ENCODE measurements at regions not wholly inside any gene's neighbourhood (a gene's known extent, or its start where the extent isn't known, plus 50 kb on each side); places are given as distances from the start of the nearest gene placed in this dataset.

- no peak for TF ChIP-seq ZFP3 (CRISPR knock-in tag; IDR thresholded peaks at IDR 0.05)
- no peak for TF ChIP-seq ZNF70 (CRISPR knock-in tag; IDR thresholded peaks at IDR 0.05)
- no peak for TF ChIP-seq RARB (CRISPR knock-in tag; IDR thresholded peaks at IDR 0.05)
- no peak for TF ChIP-seq ZFP30 (CRISPR knock-in tag; IDR thresholded peaks at IDR 0.05)
- no peak for TF ChIP-seq POU6F1 (CRISPR knock-in tag; IDR thresholded peaks at IDR 0.05; ENCODE audit: borderline replicate concordance, low read depth)
- TF ChIP-seq ISL1 (CRISPR knock-in tag; IDR thresholded peaks at IDR 0.05), result no peak
- TF ChIP-seq GLIS3 (CRISPR knock-in tag; IDR thresholded peaks at IDR 0.05), result no peak
- TF ChIP-seq ZNF565 (CRISPR knock-in tag; conservative IDR thresholded peaks at IDR 0.05; ENCODE audit: low read depth), result no peak
- no peak for ATAC-seq
These were observed 210.0 kb upstream of the PRDM1 start for GRCh38 chr6:105875974-105876640.

- no peak for TF ChIP-seq GLIS3 (CRISPR knock-in tag; IDR thresholded peaks at IDR 0.05)
- TF ChIP-seq ZFP30 (CRISPR knock-in tag; IDR thresholded peaks at IDR 0.05), result no peak
- TF ChIP-seq OSR1 (CRISPR knock-in tag; IDR thresholded peaks at IDR 0.05), result no peak
- TF ChIP-seq CSRNP3 (CRISPR knock-in tag; IDR thresholded peaks at IDR 0.05), result no peak
- TF ChIP-seq CREB5 (CRISPR knock-in tag; IDR thresholded peaks at IDR 0.05; ENCODE audit: low read depth), result no peak
- TF ChIP-seq ARNTL (CRISPR knock-in tag; IDR thresholded peaks at IDR 0.05; ENCODE audit: borderline replicate concordance, low read depth), result no peak
- no peak for TF ChIP-seq PATZ1 (CRISPR knock-in tag; IDR thresholded peaks at IDR 0.05; ENCODE audit: borderline replicate concordance)
- no peak for TF ChIP-seq RARB (CRISPR knock-in tag; IDR thresholded peaks at IDR 0.05)
- no peak for TF ChIP-seq SNAI2 (CRISPR knock-in tag; IDR thresholded peaks at IDR 0.05)
- TF ChIP-seq BACH2 (CRISPR knock-in tag; IDR thresholded peaks at IDR 0.05; ENCODE audit: borderline replicate concordance), result no peak
- TF ChIP-seq ZC3H10 (CRISPR knock-in tag; IDR thresholded peaks at IDR 0.05), result no peak
- TF ChIP-seq ESRRG (CRISPR knock-in tag; IDR thresholded peaks at IDR 0.05), result no peak
- no peak for TF ChIP-seq TCF4 (CRISPR knock-in tag; IDR thresholded peaks at IDR 0.05; ENCODE audit: borderline replicate concordance)
- no peak for TF ChIP-seq ZNF565 (CRISPR knock-in tag; conservative IDR thresholded peaks at IDR 0.05; ENCODE audit: low read depth)
- no peak for TF ChIP-seq CSDC2 (CRISPR knock-in tag; IDR thresholded peaks at IDR 0.05)
- no peak for ATAC-seq
These were observed 211.1 kb upstream of the PRDM1 start for GRCh38 chr6:105874835-105875626.

GRCh38 chr6:105873799-105874198 is 212.3 kb upstream of the PRDM1 start:
- ATAC-seq, result no peak

More at GRCh38 chr6:105873799-105874198, 212.3 kb upstream of the PRDM1 start:
- TF ChIP-seq TCF4 (CRISPR knock-in tag; IDR thresholded peaks at IDR 0.05; ENCODE audit: borderline replicate concordance), result no peak
- TF ChIP-seq ZFP3 (CRISPR knock-in tag; IDR thresholded peaks at IDR 0.05), result no peak
- no peak for TF ChIP-seq ZFP30 (CRISPR knock-in tag; IDR thresholded peaks at IDR 0.05)
- TF ChIP-seq TSHZ2 (CRISPR knock-in tag; IDR thresholded peaks at IDR 0.05), result no peak
- TF ChIP-seq ZC3H10 (CRISPR knock-in tag; IDR thresholded peaks at IDR 0.05), result no peak
- TF ChIP-seq CREB5 (CRISPR knock-in tag; IDR thresholded peaks at IDR 0.05; ENCODE audit: low read depth), result no peak

Measured in SK-N-SH treated with all-trans-retinoic acid at 6 μM for 48 hours (cell line).